COLO829 (cell line): ENCODE measurements at regions not wholly inside any gene's neighbourhood (a gene's known extent, or its start where the extent isn't known, plus 50 kb on each side); places are given as distances from the start of the nearest gene placed in this dataset.
"Not testable (repeated sequence)": the region's sequence is repeated elsewhere in the genome, so short reads cannot be mapped to it uniquely, and the experiment has no call there.

Experiments
- DNase-seq: peaks from one replicate; pipeline ENCODE4 v3.0.0; 2012; ENCODE audit warnings: low spot score

GRCh38 chr13:67440236-67440975, 210.3 kb upstream of the PCDH9 start:
- DNase-seq = no peak

GRCh38 chr13:67439365-67439764, 209.2 kb upstream of the PCDH9 start:
- DNase-seq = no peak

DNA sequence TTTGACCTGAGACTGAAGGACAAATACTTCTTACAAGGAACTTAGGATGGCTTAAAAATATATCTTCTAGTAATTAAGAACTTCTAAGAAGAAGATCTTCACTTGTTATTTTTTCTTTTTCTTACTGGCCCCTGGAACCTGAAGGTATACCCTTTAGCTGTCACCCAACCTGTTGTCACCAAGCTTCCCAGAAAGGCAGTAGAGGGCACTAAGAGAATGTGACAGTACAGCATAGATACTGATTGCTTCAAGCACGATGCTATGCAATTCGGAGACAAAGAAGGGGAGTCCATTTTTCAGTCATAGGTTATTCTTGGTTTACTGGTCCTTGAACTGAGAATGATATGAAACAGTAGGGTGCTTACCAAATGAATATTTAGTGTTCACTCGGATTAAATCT, 208.3 kb upstream of the PCDH9 start:
- DNase-seq = no peak

GRCh38 chr13:67437244-67437643, 207.1 kb upstream of the PCDH9 start:
- DNase-seq = no peak

- no peak for DNase-seq
Measured at GRCh38 chr13:67421475-67421874, 191.3 kb upstream of the PCDH9 start.

DNA sequence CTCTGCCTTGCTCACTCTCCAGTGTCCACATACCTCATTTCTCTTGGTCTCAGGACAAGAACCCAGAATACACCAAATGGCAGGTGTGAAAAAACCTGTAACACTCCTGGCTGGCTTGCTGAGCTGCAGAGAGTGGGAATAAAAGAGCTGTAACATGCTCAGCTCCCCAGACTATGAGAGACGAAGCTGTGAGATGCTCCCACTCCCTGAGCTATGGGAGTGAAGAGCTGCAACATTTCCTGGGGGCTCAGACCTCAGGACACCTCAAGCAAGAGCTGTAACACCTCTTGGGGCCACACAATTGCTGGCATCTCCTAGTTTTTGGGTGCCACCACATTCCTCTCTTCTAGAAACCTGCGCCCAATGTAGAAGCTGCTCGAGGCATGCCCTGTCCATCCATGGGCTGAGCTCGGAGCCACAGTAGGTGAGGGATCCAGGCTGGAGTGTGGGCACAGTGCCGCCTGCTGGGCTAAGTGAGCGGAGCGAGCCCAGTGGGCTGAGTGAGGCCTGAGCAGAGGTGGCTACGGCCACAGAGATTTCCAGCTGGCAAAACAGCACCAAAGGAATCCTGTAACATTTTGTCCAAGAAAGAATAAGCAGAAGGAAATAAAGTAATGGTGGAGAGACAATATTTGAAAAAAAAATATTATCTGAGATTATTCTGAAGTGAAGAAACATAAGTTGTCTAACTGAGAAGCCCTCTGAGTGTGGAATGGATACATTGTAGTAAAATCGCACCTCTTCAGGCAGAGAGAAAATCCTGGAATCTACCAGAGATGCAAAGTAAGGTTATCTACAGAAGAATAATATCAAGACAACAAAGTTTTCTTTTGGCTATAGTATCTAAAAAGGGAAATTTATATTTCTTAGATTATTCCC, 186.2 kb upstream of the PCDH9 start:
- peak; percentile 13 for DNase-seq

DNA sequence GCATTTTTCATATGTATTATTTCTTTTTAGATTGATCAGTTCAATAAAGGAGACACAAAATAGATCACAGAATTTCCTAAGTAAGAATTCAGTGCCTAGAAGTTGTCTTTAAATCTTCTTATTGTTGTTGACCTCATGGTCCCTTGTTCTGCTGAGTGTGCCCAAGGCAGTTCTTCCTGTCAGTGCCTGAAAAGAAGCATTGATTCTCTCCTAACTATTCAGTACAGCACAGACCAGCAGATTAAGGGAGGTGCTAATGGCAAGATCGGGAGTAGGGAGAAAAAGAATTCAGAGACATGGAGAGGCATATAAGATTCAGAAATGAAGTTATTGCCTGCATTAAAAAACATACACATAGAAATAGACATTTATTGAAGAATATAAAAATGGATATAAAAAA, 180.5 kb upstream of the PCDH9 start:
- peak; percentile 16 for DNase-seq

DNA sequence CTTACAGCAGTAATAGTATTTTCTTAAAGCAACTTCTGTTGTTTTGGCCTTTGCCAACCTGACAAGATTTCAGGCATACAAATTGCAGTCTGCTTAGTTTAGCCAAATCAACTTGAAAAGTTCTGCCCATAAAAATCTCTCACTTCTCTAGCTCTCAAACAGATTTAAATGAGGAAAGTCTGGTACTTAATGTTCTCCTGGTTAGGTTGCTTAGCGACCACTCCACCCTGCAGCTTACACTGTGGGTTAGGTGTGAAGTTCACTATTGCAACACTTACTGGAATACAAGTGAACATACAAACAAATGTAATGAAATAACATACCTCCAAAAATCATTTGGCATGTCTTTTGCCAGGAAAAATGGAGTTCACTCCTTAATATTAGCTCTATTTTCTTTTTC, 178.7 kb upstream of the PCDH9 start:
- no peak for DNase-seq

DNA sequence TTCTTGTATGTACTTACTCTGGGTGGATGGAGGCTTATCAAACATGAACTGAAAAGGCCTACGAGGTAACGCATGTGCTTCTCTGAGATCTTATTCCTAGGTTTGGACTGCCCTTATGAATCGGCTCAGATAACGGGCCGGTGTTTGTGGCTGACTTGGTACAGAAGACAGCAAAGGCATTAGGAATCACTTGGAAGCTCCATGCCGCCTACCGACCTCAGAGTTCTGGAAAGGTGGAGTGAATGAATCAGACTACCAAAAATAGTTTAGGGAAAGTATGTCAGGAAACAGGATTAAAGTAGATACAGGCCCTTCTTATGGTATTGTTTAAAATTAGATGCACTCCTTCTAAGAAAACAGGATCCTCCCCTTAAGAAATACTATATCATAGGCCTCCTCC, 172.4 kb upstream of the PCDH9 start:
- DNase-seq = no peak

DNA sequence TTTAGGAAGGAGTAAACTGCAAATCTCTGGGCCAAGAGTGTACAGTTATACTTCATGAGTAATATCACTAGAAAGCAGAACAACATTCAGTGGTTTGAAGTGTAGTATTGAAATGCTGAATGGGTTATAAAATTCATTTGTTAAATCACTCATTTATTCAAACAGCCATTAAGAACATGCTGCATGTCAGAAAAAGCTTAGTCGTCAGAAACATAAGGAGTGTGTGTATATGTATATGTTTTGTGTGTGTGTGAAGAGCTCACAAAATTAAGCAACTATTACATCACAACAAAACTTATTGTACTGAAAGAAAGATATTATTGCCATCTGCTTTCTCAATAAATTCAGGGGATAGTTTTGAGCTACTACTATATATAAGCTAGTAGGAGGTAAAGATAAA, 165.4 kb upstream of the PCDH9 start:
- no peak for DNase-seq

DNA sequence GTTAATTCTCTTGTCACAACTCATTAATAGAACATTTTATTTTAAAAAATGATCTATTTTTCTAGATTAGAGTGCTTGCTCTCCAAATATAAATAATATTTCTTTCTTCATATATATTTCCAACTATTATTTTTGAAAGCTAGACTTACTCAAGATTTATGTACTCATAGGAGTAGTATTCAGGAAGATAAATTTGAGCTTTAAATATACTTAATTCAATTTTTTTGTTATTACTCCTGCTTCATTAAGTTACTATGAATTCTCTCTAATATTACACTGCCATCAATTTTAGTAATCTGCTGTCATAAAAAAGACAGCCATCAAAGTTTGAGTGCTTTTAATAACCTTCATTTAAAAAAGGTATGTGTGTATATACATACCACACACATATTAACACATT, 161.9 kb upstream of the PCDH9 start:
- no peak for DNase-seq

- peak; percentile 13 for DNase-seq
Measured at GRCh38 chr13:67390462-67391086, 160.4 kb upstream of the PCDH9 start.

- no peak for DNase-seq
Measured at GRCh38 chr13:67389171-67389570, 159.0 kb upstream of the PCDH9 start.

DNA sequence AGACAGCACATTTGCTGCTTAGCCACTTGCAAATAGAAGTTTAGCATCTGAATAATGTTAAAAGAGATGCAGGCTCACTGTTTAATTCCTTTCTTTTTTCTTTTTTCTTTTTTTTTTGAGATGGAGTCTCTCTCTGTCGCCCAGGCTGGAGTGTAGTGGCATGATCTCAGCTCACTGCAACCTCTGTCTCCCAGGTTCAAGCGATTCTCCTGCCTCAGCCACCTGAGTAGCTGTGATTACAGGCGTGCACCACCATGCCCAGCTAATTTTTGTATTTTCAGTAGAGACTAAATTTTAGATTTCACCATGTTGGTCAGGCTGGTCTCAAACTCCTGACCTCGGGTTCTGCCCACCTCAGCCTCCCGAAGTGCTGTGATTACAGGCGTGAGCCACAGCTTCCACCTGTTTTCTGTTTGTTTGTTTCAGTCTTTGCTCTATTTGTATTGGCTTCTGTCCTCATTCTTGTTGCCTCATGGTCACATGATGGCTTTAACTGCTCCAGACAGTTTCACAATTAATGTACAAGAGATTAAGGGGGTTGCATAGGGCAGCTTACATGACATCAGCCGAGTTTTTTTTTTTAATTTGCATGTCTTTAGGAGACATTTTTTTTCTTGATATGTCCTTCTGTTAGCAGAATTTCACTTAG, 153.1 kb upstream of the PCDH9 start:
- not testable (repeated sequence) for DNase-seq

GRCh38 chr13:67377919-67378318, 147.8 kb upstream of the PCDH9 start:
- DNase-seq = no peak

DNA sequence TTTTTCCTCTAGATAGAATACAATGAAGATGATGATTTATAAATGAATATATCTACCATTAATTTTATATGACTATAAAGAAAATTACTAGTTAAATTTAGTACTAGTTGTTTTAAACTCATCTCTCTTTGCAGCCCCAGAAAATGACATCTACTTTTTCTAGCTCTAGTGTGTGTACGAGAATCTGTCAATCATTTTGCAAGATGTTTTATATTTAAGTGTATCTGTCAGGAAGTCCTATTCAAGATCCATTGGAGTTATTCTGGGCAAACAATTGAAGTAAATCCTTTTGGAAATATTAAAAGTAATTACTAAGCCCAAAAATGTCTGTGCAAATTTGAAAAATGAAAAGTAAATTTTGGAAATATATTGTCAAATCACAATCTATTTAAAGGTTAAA, 144.3 kb upstream of the PCDH9 start:
- DNase-seq = no peak

DNA sequence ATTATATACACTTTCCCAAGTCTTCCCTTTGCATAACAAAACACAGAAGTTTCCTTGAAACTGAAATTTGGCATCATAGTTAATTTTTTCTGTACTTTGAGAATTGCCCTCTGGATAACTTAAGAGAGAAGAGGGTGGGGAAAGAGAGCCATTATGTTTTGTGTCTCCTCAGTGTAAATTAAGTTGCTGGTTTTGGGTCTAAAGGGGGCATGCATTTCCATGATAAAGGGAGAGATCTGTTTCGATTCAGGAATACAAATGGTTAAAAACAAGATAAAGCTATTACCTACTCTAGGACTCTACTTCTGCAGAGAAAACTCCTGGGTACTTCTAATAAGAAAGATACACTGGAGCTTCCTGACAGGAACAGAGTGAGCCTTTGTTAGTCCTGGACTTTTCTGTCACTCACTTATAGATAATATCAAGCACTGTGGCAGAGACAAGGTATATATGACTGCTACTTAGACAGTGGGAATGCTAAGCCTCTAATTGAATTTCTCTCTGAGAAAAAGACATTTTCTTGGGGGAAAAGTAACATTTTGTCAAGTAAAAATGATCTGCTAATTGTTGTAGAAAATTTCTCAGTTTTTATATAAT, 142.8 kb upstream of the PCDH9 start:
- no peak for DNase-seq

DNA sequence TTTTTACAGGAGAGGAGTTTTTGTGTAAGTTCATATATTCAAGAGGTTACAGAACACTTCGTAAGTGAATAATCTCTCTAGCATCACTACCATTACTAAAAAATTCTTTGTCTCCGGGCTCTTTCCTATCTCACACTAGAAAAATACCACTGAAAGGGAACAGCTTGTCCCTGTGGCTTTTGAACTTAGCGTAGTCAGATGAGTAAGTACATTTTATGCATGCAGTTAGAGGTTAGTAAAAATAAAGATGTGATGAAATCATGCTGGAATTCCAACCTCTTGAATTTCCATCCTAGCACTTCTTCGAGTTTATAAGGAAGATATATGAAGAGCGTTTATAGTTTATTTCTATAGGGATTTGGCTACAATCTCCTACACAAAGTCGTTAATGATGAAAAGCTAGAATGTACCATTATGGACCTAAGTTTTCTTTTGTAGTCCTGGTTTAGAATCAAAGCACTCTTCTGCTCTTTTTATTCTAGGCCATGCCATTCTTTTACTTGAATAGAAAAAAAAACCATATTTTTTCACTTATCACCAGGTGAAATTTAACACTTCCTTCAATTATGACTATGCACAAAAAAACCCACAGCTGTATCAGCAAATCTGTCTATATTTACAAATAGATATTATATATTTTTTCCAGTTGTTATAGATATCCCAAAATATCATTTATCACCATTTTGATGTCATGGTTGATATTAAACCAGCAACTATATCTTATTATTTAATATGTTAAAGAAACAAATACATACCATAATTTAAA, 139.9 kb upstream of the PCDH9 start:
- no peak for DNase-seq

DNA sequence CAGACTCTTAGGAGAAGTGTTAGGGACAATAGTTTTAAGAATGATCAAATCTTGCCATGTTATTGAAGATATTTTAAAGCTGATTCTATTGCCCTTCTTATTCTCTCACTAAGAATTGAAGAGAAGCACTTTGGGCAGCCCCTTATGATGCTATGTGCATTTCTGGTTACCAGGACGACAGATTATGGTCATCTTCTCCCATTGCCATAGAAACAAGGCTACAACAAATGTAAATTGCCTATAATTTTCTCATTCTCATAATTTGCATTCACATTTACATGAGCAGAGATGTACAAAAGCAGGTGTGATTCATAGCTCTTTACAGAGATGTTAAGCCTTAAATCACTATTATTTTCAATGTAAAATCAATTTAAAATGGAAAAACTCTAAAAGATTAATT, 137.3 kb upstream of the PCDH9 start:
- no peak for DNase-seq

- DNase-seq = peak; percentile 4
Measured at GRCh38 chr13:67366533-67366932, 136.4 kb upstream of the PCDH9 start.

DNA sequence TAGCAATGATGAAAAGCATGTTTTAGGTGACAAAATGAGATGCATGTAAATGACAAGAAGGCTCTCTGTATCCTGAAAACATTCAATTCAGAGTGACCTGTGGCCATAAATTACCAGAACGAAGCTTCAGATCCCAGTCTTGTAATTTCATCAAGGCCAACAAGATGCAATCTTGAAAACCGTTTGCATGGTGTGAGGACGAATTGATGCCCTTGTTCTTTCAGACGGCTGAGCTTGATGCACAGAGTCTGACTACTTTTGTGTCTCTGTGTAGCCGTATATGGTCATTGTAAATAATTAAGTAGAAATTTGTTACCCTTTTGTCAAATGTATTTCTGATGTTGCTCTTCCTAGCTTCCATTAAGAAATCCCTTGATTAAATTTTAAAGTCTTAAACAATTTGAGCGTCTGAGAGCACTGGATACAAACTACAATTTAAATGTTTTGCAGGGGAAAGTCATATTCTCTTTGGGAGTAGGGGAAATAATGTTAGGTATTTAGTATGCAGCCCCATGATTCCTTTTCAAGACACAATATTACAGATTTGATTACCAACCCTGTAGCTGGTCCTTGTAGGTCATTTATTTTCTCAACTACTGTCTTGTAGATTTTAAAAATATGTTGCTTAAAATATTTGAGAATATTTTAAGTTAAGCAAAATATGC, 125.8 kb upstream of the PCDH9 start:
- no peak for DNase-seq
